Activated naive CD4-positive, alpha-beta T cell treated with anti-CD3 and anti-CD28 coated beads, Interleukin-2, amount 10 ng/mL, durations not matched to agents 7 days and 5 days (primary cell): ENCODE measurements at regions not wholly inside any gene's neighbourhood (a gene's known extent, or its start where the extent isn't known, plus 50 kb on each side); places are given as distances from the start of the nearest gene placed in this dataset.

ENCODE experiments used
- CTCF ChIA-PET: fragments of 350-600 bp; sonication (Branson Sonifier 250); formaldehyde crosslinking; loops from one replicate; lab custom pipeline; 2021; ENCODE audit warnings: antibody characterized with exemption; lab: Charles Lee
- DNase-seq: peaks from one replicate; pipeline ENCODE4 v3.0.0-alpha.2; 2020
- H3K27ac Mint-ChIP-seq: one replicate; pipeline ENCODE4 v1.8.0; 2021; ENCODE audit warnings: mild to moderate bottlenecking, moderate library complexity, mixed read lengths
- H3K27me3 Mint-ChIP-seq: one replicate; pipeline ENCODE4 v1.8.0; 2021; ENCODE audit warnings: mild to moderate bottlenecking, mixed read lengths
- H3K36me3 Mint-ChIP-seq: one replicate; pipeline ENCODE4 v1.8.0; 2021; ENCODE audit warnings: mixed read lengths
- H3K4me1 Mint-ChIP-seq: one replicate; pipeline ENCODE4 v1.8.0; 2021; ENCODE audit warnings: mixed read lengths
- H3K4me3 Mint-ChIP-seq: one replicate; pipeline ENCODE4 v1.8.0; 2021; ENCODE audit warnings: mild to moderate bottlenecking, moderate library complexity, mixed read lengths
- H3K9me3 Mint-ChIP-seq: one replicate; pipeline ENCODE4 v1.8.0; 2021; ENCODE audit warnings: mixed read lengths

- no peak overlapping the region for H3K4me3 Mint-ChIP-seq
Measured at GRCh38 chr5:82702046-82702445, 375.1 kb downstream of the TMEM167A start.

GRCh38 chr5:82699737-82700136 lies 377.5 kb downstream of the TMEM167A start:
- Mint-ChIP-seq H3K27ac (no peak overlapping the region), H3K9me3 (no peaks in the 10 kb centered on the region), H3K4me3 (no peak overlapping the region), H3K4me1 (no peaks in the 10 kb centered on the region), H3K27me3 (peaks cover 21% of the 10 kb centered on the region), H3K36me3 (no peaks in the 10 kb centered on the region)
- no peak for DNase-seq
- CTCF ChIA-PET, result no interaction called here

More at GRCh38 chr5:82702046-82702445, 375.1 kb downstream of the TMEM167A start:
- Mint-ChIP-seq H3K4me1 (no peaks in the 10 kb centered on the region), H3K9me3 (no peaks in the 10 kb centered on the region), H3K36me3 (no peaks in the 10 kb centered on the region), H3K27me3 (peaks cover 18% of the 10 kb centered on the region), H3K27ac (no peak overlapping the region)
- DNase-seq, result no peak
- CTCF ChIA-PET, result no interaction called here

GRCh38 chr5:82698026-82698425 lies 379.2 kb downstream of the TMEM167A start:
- no peak for DNase-seq
- CTCF ChIA-PET, result no interaction called here

GRCh38 chr5:82694711-82695285 lies 382.4 kb downstream of the TMEM167A start:
- Mint-ChIP-seq H3K27me3 (peaks cover 13% of the 10 kb centered on the region), H3K4me3 (no peak overlapping the region), H3K36me3 (no peaks in the 10 kb centered on the region), H3K9me3 (no peaks in the 10 kb centered on the region), H3K4me1 (no peaks in the 10 kb centered on the region), H3K27ac (no peak overlapping the region)
- DNase-seq, result no peak
- CTCF ChIA-PET, result no interaction called here

More at GRCh38 chr5:82698026-82698425, 379.2 kb downstream of the TMEM167A start:
- no peak overlapping the region for H3K27ac Mint-ChIP-seq
- no peaks in the 10 kb centered on the region for H3K9me3 Mint-ChIP-seq
- H3K36me3 Mint-ChIP-seq, result no peaks in the 10 kb centered on the region
- no peaks in the 10 kb centered on the region for H3K4me1 Mint-ChIP-seq
- H3K4me3 Mint-ChIP-seq, result no peak overlapping the region
- peaks cover 22% of the 10 kb centered on the region for H3K27me3 Mint-ChIP-seq

- CTCF ChIA-PET, result interaction anchor here (0.7 kb wide), 1 partner anchor 11 kb away, joined by 3 read pairs; no protein-coding TSS in a partner anchor
- Mint-ChIP-seq H3K4me3 (no peak overlapping the region), H3K4me1 (no peaks in the 10 kb centered on the region), H3K36me3 (no peaks in the 10 kb centered on the region), H3K27ac (no peak overlapping the region), H3K9me3 (no peaks in the 10 kb centered on the region), H3K27me3 (peaks cover 9% of the 10 kb centered on the region)
- no peak for DNase-seq
Measured at GRCh38 chr5:82692826-82693225, 384.4 kb downstream of the TMEM167A start.

GRCh38 chr5:82684659-82685058 lies 392.5 kb downstream of the TMEM167A start:
- H3K27ac Mint-ChIP-seq, result no peak overlapping the region
- no peak for DNase-seq
- H3K4me3 Mint-ChIP-seq, result no peak overlapping the region
- H3K27me3 Mint-ChIP-seq, result peaks cover 7% of the 10 kb centered on the region
- peaks cover 4% of the 10 kb centered on the region for H3K9me3 Mint-ChIP-seq
- CTCF ChIA-PET, result no interaction called here
- H3K36me3 Mint-ChIP-seq, result no peaks in the 10 kb centered on the region
- no peaks in the 10 kb centered on the region for H3K4me1 Mint-ChIP-seq

- Mint-ChIP-seq H3K27ac (no peak overlapping the region), H3K27me3 (peaks cover 10% of the 10 kb centered on the region), H3K36me3 (no peaks in the 10 kb centered on the region), H3K4me1 (no peaks in the 10 kb centered on the region), H3K9me3 (peaks cover 4% of the 10 kb centered on the region), H3K4me3 (no peak overlapping the region)
- no peak for DNase-seq
- CTCF ChIA-PET, result no interaction called here
Measured at GRCh38 chr5:82684165-82684564, 393.0 kb downstream of the TMEM167A start.

- peaks cover 24% of the 10 kb centered on the region for H3K4me1 Mint-ChIP-seq
- no peak overlapping the region for H3K4me3 Mint-ChIP-seq
- no peak overlapping the region for H3K27ac Mint-ChIP-seq
- CTCF ChIA-PET, result interaction anchor here (1.1 kb wide), 1 partner anchor 114 kb away, joined by 4 read pairs; no protein-coding TSS in a partner anchor
- no peak for DNase-seq
- peaks cover 10% of the 10 kb centered on the region for H3K27me3 Mint-ChIP-seq
- H3K36me3 Mint-ChIP-seq, result peaks cover 17% of the 10 kb centered on the region
- peaks cover 22% of the 10 kb centered on the region for H3K9me3 Mint-ChIP-seq
Measured at GRCh38 chr5:82679660-82680059, 397.5 kb downstream of the TMEM167A start.

GRCh38 chr5:82676661-82677060 lies 398.5 kb upstream of the RPS23 start:
- Mint-ChIP-seq H3K9me3 (peaks cover 29% of the 10 kb centered on the region), H3K4me1 (peaks cover 25% of the 10 kb centered on the region), H3K27ac (peak overlapping the region; percentile 72), H3K36me3 (peaks cover 25% of the 10 kb centered on the region), H3K27me3 (peaks cover 6% of the 10 kb centered on the region), H3K4me3 (peak overlapping the region; percentile 33)
- CTCF ChIA-PET, result no interaction called here
- DNase-seq, result peak; percentile 28

GRCh38 chr5:82674671-82675070 lies 396.5 kb upstream of the RPS23 start:
- Mint-ChIP-seq H3K9me3 (peaks cover 28% of the 10 kb centered on the region), H3K4me3 (no peak overlapping the region), H3K4me1 (peaks cover 25% of the 10 kb centered on the region), H3K27me3 (peaks cover 4% of the 10 kb centered on the region), H3K36me3 (peaks cover 25% of the 10 kb centered on the region), H3K27ac (no peak overlapping the region)
- no peak for DNase-seq
- CTCF ChIA-PET, result no interaction called here

GRCh38 chr5:82673057-82673809 lies 395.1 kb upstream of the RPS23 start:
- CTCF ChIA-PET, result no interaction called here
- no peak overlapping the region for H3K27ac Mint-ChIP-seq
- H3K36me3 Mint-ChIP-seq, result peaks cover 25% of the 10 kb centered on the region
- no peaks in the 10 kb centered on the region for H3K27me3 Mint-ChIP-seq
- no peak for DNase-seq
- H3K9me3 Mint-ChIP-seq, result peaks cover 28% of the 10 kb centered on the region
- peaks cover 25% of the 10 kb centered on the region for H3K4me1 Mint-ChIP-seq
- no peak overlapping the region for H3K4me3 Mint-ChIP-seq

- H3K4me1 Mint-ChIP-seq, result peaks cover 7% of the 10 kb centered on the region
- H3K4me3 Mint-ChIP-seq, result no peak overlapping the region
- CTCF ChIA-PET, result no interaction called here
Measured at GRCh38 chr5:82670692-82671091, 392.5 kb upstream of the RPS23 start.

GRCh38 chr5:82669720-82670119 lies 391.6 kb upstream of the RPS23 start:
- Mint-ChIP-seq H3K4me3 (no peak overlapping the region), H3K27me3 (peaks cover 15% of the 10 kb centered on the region), H3K4me1 (peaks cover 1% of the 10 kb centered on the region), H3K27ac (no peak overlapping the region), H3K36me3 (peaks cover 8% of the 10 kb centered on the region), H3K9me3 (peaks cover 11% of the 10 kb centered on the region)
- CTCF ChIA-PET, result no interaction called here
- DNase-seq, result no peak

More at GRCh38 chr5:82670692-82671091, 392.5 kb upstream of the RPS23 start:
- H3K27me3 Mint-ChIP-seq, result peaks cover 9% of the 10 kb centered on the region
- peaks cover 13% of the 10 kb centered on the region for H3K36me3 Mint-ChIP-seq
- no peak for DNase-seq
- no peak overlapping the region for H3K27ac Mint-ChIP-seq
- H3K9me3 Mint-ChIP-seq, result peaks cover 17% of the 10 kb centered on the region

- Mint-ChIP-seq H3K9me3 (no peaks in the 10 kb centered on the region), H3K4me3 (no peak overlapping the region), H3K36me3 (no peaks in the 10 kb centered on the region), H3K27me3 (peaks cover 17% of the 10 kb centered on the region), H3K4me1 (no peaks in the 10 kb centered on the region), H3K27ac (no peak overlapping the region)
- no peak for DNase-seq
- CTCF ChIA-PET, result interaction anchor here (1.0 kb wide), 1 partner anchor 9 kb away, joined by 3 read pairs; no protein-coding TSS in a partner anchor
Measured at GRCh38 chr5:82666312-82666711, 388.2 kb upstream of the RPS23 start.

GRCh38 chr5:82664732-82665131 lies 386.6 kb upstream of the RPS23 start:
- H3K4me3 Mint-ChIP-seq, result no peak overlapping the region
- no peaks in the 10 kb centered on the region for H3K9me3 Mint-ChIP-seq
- H3K27me3 Mint-ChIP-seq, result peaks cover 17% of the 10 kb centered on the region
- CTCF ChIA-PET, result interaction anchor here (1.2 kb wide), 1 partner anchor 10 kb away, joined by 4 read pairs; no protein-coding TSS in a partner anchor
- H3K4me1 Mint-ChIP-seq, result no peaks in the 10 kb centered on the region
- DNase-seq, result no peak
- no peak overlapping the region for H3K27ac Mint-ChIP-seq
- no peaks in the 10 kb centered on the region for H3K36me3 Mint-ChIP-seq
